SK-N-SH (cell line): ENCODE measurements at regions not wholly inside any gene's neighbourhood (a gene's known extent, or its start where the extent isn't known, plus 50 kb on each side); places are given as distances from the start of the nearest gene placed in this dataset.

Source experiments
- CTCF ChIA-PET: fragments of 300-600, 350-600 bp; formaldehyde crosslinking; extraction: SDS; loops from one replicate; lab custom pipeline; 2021; lab: Yijun Ruan, JAX
- POLR2A ChIA-PET: fragments of 350-600 bp; sonication (Branson Sonifier 250); formaldehyde crosslinking; extraction: SDS; loops from one replicate; lab custom pipeline; 2020; ENCODE audit warnings: antibody characterized with exemption, inconsistent platforms; lab: Yijun Ruan, JAX
- DNase-seq: peaks from one replicate; pipeline ENCODE4 v3.0.0; 2012
- H2AFZ ChIP-seq: fragments of 200-600 bp; sonication (generic); 2 replicates; pipeline ENCODE4 v1.8.1; 2016; ENCODE audit warnings: antibody characterized with exemption, mild to moderate bottlenecking, low read depth
- H3F3A ChIP-seq: fragments of 200-600 bp; sonication (generic); replicated peaks from 2 replicates; pipeline ENCODE3; 2016; ENCODE audit warnings: antibody characterized with exemption, mild to moderate bottlenecking; ENCODE audit not compliant: insufficient read depth
- H3K27ac ChIP-seq, 2 experiments: fragments of 200-500 bp in 1 of 2; fragments of 200-600 bp in 1 of 2; sonication (Bioruptor generic) in 1 of 2; sonication (generic), shearing (Covaris generic) in 1 of 2; 2 replicates each; pipeline versions ENCODE4 v1.5.1 to v1.6.1; 2014 to 2016; ENCODE audit warnings: low read depth in 2 of 2, inconsistent platforms in 1 of 2, low read length in 1 of 2, mild to moderate bottlenecking in 1 of 2, mixed read lengths in 1 of 2
- H3K27me3 ChIP-seq: fragments of 200-600 bp; sonication (generic), shearing (Covaris generic); 2 replicates; pipeline ENCODE4 v1.6.1; 2016; ENCODE audit warnings: mixed run types; ENCODE audit not compliant: insufficient read depth
- H3K36me3 ChIP-seq, 2 experiments: fragments of 200-500 bp in 1 of 2; fragments of 200-600 bp in 1 of 2; sonication (Bioruptor generic) in 1 of 2; sonication (generic) in 1 of 2; replicated peaks in 1 of 2; 2 replicates each; pipeline versions ENCODE3 to v1.5.1; 2014 to 2016; ENCODE audit warnings: low read length in 1 of 2, mild to moderate bottlenecking in 1 of 2; ENCODE audit not compliant: insufficient read depth in 2 of 2, control insufficient read depth in 1 of 2
- H3K4me1 ChIP-seq, 2 experiments: fragments of 200-500 bp in 1 of 2; fragments of 200-600 bp in 1 of 2; sonication (Bioruptor generic) in 1 of 2; sonication (generic), shearing (Covaris generic) in 1 of 2; 2 replicates each; pipeline versions ENCODE4 v1.5.1 to v1.6.1; 2014 to 2016; ENCODE audit warnings: low read depth in 1 of 2, low read length in 1 of 2, mixed run types in 1 of 2; ENCODE audit not compliant: insufficient read depth in 2 of 2, control insufficient read depth in 1 of 2
- H3K4me2 ChIP-seq: fragments of 200-600 bp; sonication (generic), shearing (Covaris generic); 2 replicates; pipeline ENCODE4 v1.6.1; 2017; ENCODE audit warnings: mixed run types
- H3K4me3 ChIP-seq, 2 experiments: fragments of 200-500 bp in 1 of 2; fragments of 200-600 bp in 1 of 2; sonication (Bioruptor generic) in 1 of 2; sonication (generic), shearing (Covaris generic) in 1 of 2; 2 replicates each; pipeline versions ENCODE4 v1.5.1 to v1.8.1; 2014 to 2016; ENCODE audit warnings: low read depth in 2 of 2, inconsistent platforms in 1 of 2, low read length in 1 of 2, mild to moderate bottlenecking in 1 of 2, mixed read lengths in 1 of 2, moderate library complexity in 1 of 2
- H3K79me2 ChIP-seq: fragments of 200-600 bp; sonication (generic); 2 replicates; pipeline ENCODE4 v1.8.1; 2017; ENCODE audit warnings: mild to moderate bottlenecking; ENCODE audit not compliant: insufficient read depth
- H3K9ac ChIP-seq: fragments of 200-600 bp; sonication (generic); 2 replicates; pipeline ENCODE4 v1.6.1; 2017; ENCODE audit warnings: mixed run types
- H3K9me2 ChIP-seq: fragments of 200-600 bp; sonication (generic); 2 replicates; pipeline ENCODE4 v1.6.1; 2017; ENCODE audit warnings: mixed run types
- H3K9me3 ChIP-seq: fragments of 200-600 bp; sonication (generic); 2 replicates; pipeline ENCODE4 v1.6.1; 2017; ENCODE audit warnings: mixed run types, mild to moderate bottlenecking, moderate library complexity
- H4K20me1 ChIP-seq: fragments of 200-600 bp; sonication (generic); 2 replicates; pipeline ENCODE4 v1.6.1; 2017; ENCODE audit warnings: mild to moderate bottlenecking, mixed run types; ENCODE audit not compliant: insufficient read depth
- CHD2 ChIP-seq: fragments of 150-350 bp; IDR thresholded peaks from 2 replicates; pipeline ENCODE4 v1.6.1; 2018; ENCODE audit warnings: low read length; ENCODE audit not compliant: partially characterized antibody
- EP300 ChIP-seq, 2 experiments: IDR thresholded peaks; 2 replicates each; pipeline versions ENCODE4 v1.4.0 to v1.6.1; 2012; ENCODE audit warnings: borderline replicate concordance in 1 of 2, low read depth in 1 of 2, low read length in 1 of 2
- FOXM1 ChIP-seq: IDR thresholded peaks from 2 replicates; pipeline ENCODE4 v1.4.0; 2012; ENCODE audit warnings: low read depth, mild to moderate bottlenecking
- GABPA ChIP-seq: IDR thresholded peaks from 2 replicates; pipeline ENCODE4 v1.4.0; 2012; ENCODE audit warnings: low read depth, mild to moderate bottlenecking
- IRF3 ChIP-seq: fragments of 150-350 bp; IDR thresholded peaks from 2 replicates; pipeline ENCODE4 v1.6.1; 2016; ENCODE audit warnings: mild to moderate bottlenecking, low read depth, low read length
- MAX ChIP-seq: IDR thresholded peaks from 2 replicates; pipeline ENCODE4 v1.4.0; 2012; ENCODE audit warnings: low read depth
- MEF2A ChIP-seq: IDR thresholded peaks from 2 replicates; pipeline ENCODE4 v1.4.0; 2012; ENCODE audit warnings: low read depth, borderline replicate concordance
- MXI1 ChIP-seq: IDR thresholded peaks from 2 replicates; pipeline ENCODE4 v1.6.1; 2012; ENCODE audit warnings: mild to moderate bottlenecking, low read depth, low read length, improper control_type of control experiment
- NRF1 ChIP-seq: IDR thresholded peaks from 2 replicates; pipeline ENCODE4 v1.6.1; 2012; ENCODE audit warnings: low read depth, mild to moderate bottlenecking, low read length
- PBX3 ChIP-seq: IDR thresholded peaks from 2 replicates; pipeline ENCODE4; 2012
- POLR2AphosphoS5 ChIP-seq: IDR thresholded peaks from 2 replicates; pipeline ENCODE4 v1.6.1; 2012; ENCODE audit warnings: low read depth, low read length
- RCOR1 ChIP-seq: fragments of 150-350 bp; IDR thresholded peaks from 2 replicates; pipeline ENCODE4 v1.6.1; 2017; ENCODE audit warnings: antibody characterized with exemption, low read length
- REST ChIP-seq: IDR thresholded peaks from 2 replicates; pipeline ENCODE4 v1.6.1; 2012; ENCODE audit warnings: mild to moderate bottlenecking, low read depth, low read length, moderate library complexity
- RXRA ChIP-seq: IDR thresholded peaks from 2 replicates; pipeline ENCODE4 v1.4.0; 2012; ENCODE audit warnings: low read depth, mild to moderate bottlenecking, borderline replicate concordance
- SIN3A ChIP-seq: IDR thresholded peaks from 2 replicates; pipeline ENCODE4 v1.6.1; 2012; ENCODE audit warnings: low read depth, mild to moderate bottlenecking, low read length, moderate library complexity, borderline replicate concordance
- TCF12 ChIP-seq: IDR thresholded peaks from 2 replicates; pipeline ENCODE4 v1.4.0; 2012
- TEAD4 ChIP-seq: IDR thresholded peaks from 2 replicates; pipeline ENCODE4 v1.4.0; 2012; ENCODE audit warnings: mild to moderate bottlenecking, borderline replicate concordance; ENCODE audit not compliant: insufficient read depth
- YY1 ChIP-seq: IDR thresholded peaks from 2 replicates; pipeline ENCODE4 v1.4.0; 2012; ENCODE audit warnings: low read depth, mild to moderate bottlenecking
- ZBTB33 ChIP-seq: IDR thresholded peaks from 2 replicates; pipeline ENCODE4 v1.4.0; 2012; ENCODE audit warnings: low read depth, borderline replicate concordance
- WGBS: methylation state at CpG from one replicate; pipeline ENCODE4 v1.1.6; 2017; ENCODE audit warnings: low lambda C conversion rate; 5-methylcytosine and 5-hydroxymethylcytosine counted together

GRCh38 chr1:90768826-90769225, 51.7 kb upstream of the BARHL2 start (continued):
- no peak for TF ChIP-seq REST
- no peak for TF ChIP-seq TEAD4
- TF ChIP-seq FOXM1 = no peak
- no peak for TF ChIP-seq CHD2
- no peak for TF ChIP-seq PBX3

- Histone ChIP-seq H3K9me2 (no peaks in the 10 kb centered on the region), H3K36me3 (no peaks in the 10 kb centered on the region), H3K9me3 (no peaks in the 10 kb centered on the region), H3K4me3 (no peak overlapping the region), H3K4me2 (no peak overlapping the region), H4K20me1 (no peaks in the 10 kb centered on the region), H3K27me3 (no peaks in the 10 kb centered on the region; the same call in 1 of the 2 replicates), H3K79me2 (no peaks in the 10 kb centered on the region), H3F3A (no peaks in the 10 kb centered on the region), H2AFZ (no peak overlapping the region), H3K9ac (no peak overlapping the region), H3K4me1 (no peaks in the 10 kb centered on the region), H3K27ac (no peak overlapping the region)
- ChIA-PET CTCF (interaction anchor here (1.1 to 1.9 kb wide), 2 partner anchors 29 to 47 kb away, joined by 3 to 6 read pairs; no protein-coding TSS in a partner anchor), POLR2A (no interaction called here)
- DNase-seq = no peak
- 4% methylated on average over 1 of the region's 1 CpG for WGBS
- TF ChIP-seq SIN3A (no peak), MEF2A (no peak), REST (no peak), GABPA (no peak), TCF12 (no peak), POLR2AphosphoS5 (no peak), EP300 (IDR thresholded peaks at IDR 0.05; ENCODE audit: borderline replicate concordance in 1 of 2, low read depth in 1 of 2, low read length in 1 of 2) (no peak), PBX3 (no peak), RXRA (no peak), RCOR1 (no peak), NRF1 (no peak), MXI1 (no peak), YY1 (no peak), MAX (no peak), IRF3 (no peak), ZBTB33 (no peak)
Observed at GRCh38 chr1:90768098-90768497, 51.0 kb upstream of the BARHL2 start.
